Thymus (tissue), 11 donors: ENCODE measurements at regions not wholly inside any gene's neighbourhood (a gene's known extent, or its start where the extent isn't known, plus 50 kb on each side); places are given as distances from the start of the nearest gene placed in this dataset.
A peak's percentile ranks its signal among the peaks of the same experiment; 100 is the strongest.

ENCODE experiments used
- DNase-seq, 9 donors: peaks; one replicate each; pipeline ENCODE4 v3.0.0-alpha.2; 2013; ENCODE audit warnings: low spot score in 9 of 9, low read depth in 6 of 9, missing footprints in 1 of 9
- H3K27ac ChIP-seq, 2 donors: one replicate each; pipeline ENCODE4 v1.5.1; 2013; ENCODE audit warnings: control low read depth in 1 of 2, low read depth in 1 of 2, low read length in 1 of 2, mild to moderate bottlenecking in 1 of 2, moderate library complexity in 1 of 2
- H3K27me3 ChIP-seq, 2 donors: one replicate each; pipeline ENCODE4 v1.5.1; 2013; ENCODE audit warnings: low read length in 1 of 2; ENCODE audit not compliant: control insufficient read depth in 2 of 2, insufficient read depth in 1 of 2
- H3K36me3 ChIP-seq, 2 donors: one replicate each; pipeline ENCODE4 v1.5.1; 2013; ENCODE audit warnings: low read length in 1 of 2, mild to moderate bottlenecking in 1 of 2, moderate library complexity in 1 of 2; ENCODE audit not compliant: control insufficient read depth in 2 of 2, insufficient read depth in 2 of 2
- H3K4me1 ChIP-seq, 2 donors: one replicate each; pipeline ENCODE4 v1.5.1; 2013; ENCODE audit warnings: low read length in 2 of 2; ENCODE audit not compliant: control insufficient read depth in 2 of 2, insufficient read depth in 2 of 2
- H3K4me3 ChIP-seq, 2 donors: one replicate each; pipeline ENCODE4 v1.5.1; 2013; ENCODE audit warnings: low read length in 2 of 2, control low read depth in 1 of 2, mild to moderate bottlenecking in 1 of 2
- H3K9me3 ChIP-seq, 2 donors: one replicate each; pipeline ENCODE4 v1.5.1; 2013; ENCODE audit warnings: low read length in 1 of 2, mild to moderate bottlenecking in 1 of 2; ENCODE audit not compliant: control insufficient read depth in 2 of 2, insufficient read depth in 1 of 2
- WGBS: extraction: QIAGEN DNeasy Blood & Tissue Kit; methylation state at CpG from one replicate; pipeline ENCODE4 v1.1.7; 2013; 5-methylcytosine and 5-hydroxymethylcytosine counted together
- donor health status: healthy.

GRCh38 chr12:75813072-75813471, 218.5 kb downstream of the PHLDA1 start:
- no peaks in the 10 kb centered on the region for H3K27me3 ChIP-seq

GRCh38 chr12:75812271-75813018, 219.1 kb downstream of the PHLDA1 start:
- Histone ChIP-seq H3K4me3 (no peak overlapping the region), H3K27ac (no peak overlapping the region), H3K9me3 (no peaks in the 10 kb centered on the region), H3K4me1 (peaks cover 0 to 4% of the 10 kb centered on the region in 2 donors), H3K36me3 (no peaks in the 10 kb centered on the region), H3K27me3 (no peaks in the 10 kb centered on the region)
- 79% methylated on average over 9 of the region's 9 CpGs for WGBS
- DNase-seq = peak in 1 of 9 donors; percentile 15

More at GRCh38 chr12:75813072-75813471, 218.5 kb downstream of the PHLDA1 start:
- Histone ChIP-seq H3K27ac (no peak overlapping the region), H3K9me3 (no peaks in the 10 kb centered on the region), H3K4me3 (no peak overlapping the region), H3K36me3 (no peaks in the 10 kb centered on the region), H3K4me1 (peaks cover 0 to 4% of the 10 kb centered on the region in 2 donors)
- DNase-seq = no peak
- 100% methylated on average over 1 of the region's 1 CpG for WGBS

GRCh38 chr12:75809746-75810145, 221.8 kb downstream of the PHLDA1 start:
- Histone ChIP-seq H3K27ac (no peak overlapping the region), H3K36me3 (no peaks in the 10 kb centered on the region), H3K27me3 (no peaks in the 10 kb centered on the region), H3K9me3 (no peaks in the 10 kb centered on the region), H3K4me3 (no peak overlapping the region), H3K4me1 (no peaks in the 10 kb centered on the region)
- WGBS = 86% methylated on average over 2 of the region's 2 CpGs
- no peak for DNase-seq

GRCh38 chr12:75807494-75807893, 224.1 kb downstream of the PHLDA1 start:
- DNase-seq = no peak
- no peaks in the 10 kb centered on the region for H3K9me3 ChIP-seq
- no peaks in the 10 kb centered on the region for H3K36me3 ChIP-seq
- no peaks in the 10 kb centered on the region for H3K4me1 ChIP-seq
- H3K4me3 ChIP-seq = no peak overlapping the region
- H3K27ac ChIP-seq = no peak overlapping the region
- H3K27me3 ChIP-seq = no peaks in the 10 kb centered on the region
- 46% methylated on average over 1 of the region's 1 CpG for WGBS

- Histone ChIP-seq H3K4me1 (no peaks in the 10 kb centered on the region), H3K9me3 (no peaks in the 10 kb centered on the region), H3K4me3 (no peak overlapping the region), H3K36me3 (no peaks in the 10 kb centered on the region), H3K27me3 (no peaks in the 10 kb centered on the region), H3K27ac (no peak overlapping the region)
- DNase-seq = no peak
- 86% methylated on average over 2 of the region's 2 CpGs for WGBS
These were observed 225.7 kb downstream of the PHLDA1 start for GRCh38 chr12:75805905-75806304.

- Histone ChIP-seq H3K27me3 (no peaks in the 10 kb centered on the region), H3K4me1 (no peaks in the 10 kb centered on the region), H3K4me3 (no peak overlapping the region), H3K9me3 (no peaks in the 10 kb centered on the region), H3K36me3 (no peaks in the 10 kb centered on the region), H3K27ac (no peak overlapping the region)
- no peak for DNase-seq
- 95% methylated on average over 2 of the region's 2 CpGs for WGBS
These were observed 226.3 kb downstream of the PHLDA1 start for GRCh38 chr12:75805320-75805719.

GRCh38 chr12:75798136-75798926, 233.2 kb downstream of the PHLDA1 start:
- Histone ChIP-seq H3K4me3 (no peak overlapping the region), H3K4me1 (no peaks in the 10 kb centered on the region), H3K27me3 (no peaks in the 10 kb centered on the region), H3K36me3 (no peaks in the 10 kb centered on the region), H3K27ac (no peak overlapping the region), H3K9me3 (no peaks in the 10 kb centered on the region)
- no peak for DNase-seq
- 93% methylated on average over 4 of the region's 4 CpGs for WGBS

- H3K4me3 ChIP-seq = no peak overlapping the region
These were observed 236.5 kb downstream of the PHLDA1 start for GRCh38 chr12:75795125-75795524.

GRCh38 chr12:75792687-75793086, 238.9 kb downstream of the PHLDA1 start:
- no peaks in the 10 kb centered on the region for H3K36me3 ChIP-seq
- DNase-seq = no peak
- no peaks in the 10 kb centered on the region for H3K4me1 ChIP-seq
- H3K27ac ChIP-seq = no peak overlapping the region
- no peaks in the 10 kb centered on the region for H3K9me3 ChIP-seq
- 0% methylated on average over 1 of the region's 1 CpG for WGBS
- H3K4me3 ChIP-seq = no peak overlapping the region
- no peaks in the 10 kb centered on the region for H3K27me3 ChIP-seq

More at GRCh38 chr12:75795125-75795524, 236.5 kb downstream of the PHLDA1 start:
- H3K27me3 ChIP-seq = no peaks in the 10 kb centered on the region
- no peak overlapping the region for H3K27ac ChIP-seq
- no peaks in the 10 kb centered on the region for H3K4me1 ChIP-seq
- no peaks in the 10 kb centered on the region for H3K9me3 ChIP-seq
- no peaks in the 10 kb centered on the region for H3K36me3 ChIP-seq
- no peak for DNase-seq
